Endodermal cell (in vitro differentiated cells): ENCODE measurements at regions not wholly inside any gene's neighbourhood (a gene's known extent, or its start where the extent isn't known, plus 50 kb on each side); places are given as distances from the start of the nearest gene placed in this dataset.
"Not testable (repeated sequence)": the region's sequence is repeated elsewhere in the genome, so short reads cannot be mapped to it uniquely, and the experiment has no call there.

ENCODE experiments used
- DNase-seq: peaks from one replicate; pipeline ENCODE4 v3.0.0-alpha.2; 2017
- H3K27ac ChIP-seq: 2 replicates; pipeline ENCODE4 v1.5.1; 2013; ENCODE audit warnings: mild to moderate bottlenecking, low read depth, low read length, moderate library complexity
- H3K27me3 ChIP-seq: 2 replicates; pipeline ENCODE4 v1.6.1; 2013; ENCODE audit warnings: mild to moderate bottlenecking, low read length, moderate library complexity; ENCODE audit not compliant: insufficient read depth, control insufficient read depth, poor library complexity, severe bottlenecking
- H3K36me3 ChIP-seq: 2 replicates; pipeline ENCODE4 v1.7.0; 2013; ENCODE audit warnings: mild to moderate bottlenecking, low read length, moderate library complexity; ENCODE audit not compliant: control insufficient read depth, insufficient read depth
- H3K4me1 ChIP-seq: one replicate; pipeline ENCODE4 v1.7.0; 2013; ENCODE audit warnings: low read length; ENCODE audit not compliant: control insufficient read depth, insufficient read depth
- H3K4me3 ChIP-seq: 2 replicates; pipeline ENCODE4 v1.5.1; 2013; ENCODE audit warnings: mild to moderate bottlenecking, low read length, moderate library complexity
- H3K9ac ChIP-seq: 2 replicates; pipeline ENCODE4 v1.6.1; 2013; ENCODE audit warnings: mild to moderate bottlenecking, low read length, moderate library complexity; ENCODE audit not compliant: poor library complexity, severe bottlenecking; ENCODE audit errors: extremely low read depth
- H3K9me3 ChIP-seq: 2 replicates; pipeline ENCODE4 v1.6.1; 2013; ENCODE audit warnings: mild to moderate bottlenecking, low read length, moderate library complexity; ENCODE audit not compliant: control insufficient read depth
- H3K27ac Mint-ChIP-seq: 2 replicates; pipeline ENCODE4 v1.8.0; 2020; ENCODE audit warnings: mixed read lengths
- H3K27me3 Mint-ChIP-seq: 2 replicates; pipeline ENCODE4 v1.8.0; 2021; ENCODE audit warnings: mild to moderate bottlenecking, mixed read lengths; ENCODE audit not compliant: insufficient read depth
- H3K36me3 Mint-ChIP-seq: 2 replicates; pipeline ENCODE4 v1.8.0; 2020; ENCODE audit warnings: low read depth, mixed read lengths
- H3K4me1 Mint-ChIP-seq: 2 replicates; pipeline ENCODE4 v1.8.0; 2020; ENCODE audit warnings: mixed read lengths
- H3K4me3 Mint-ChIP-seq: 2 replicates; pipeline ENCODE4 v1.8.0; 2020; ENCODE audit warnings: mild to moderate bottlenecking, moderate library complexity, mixed read lengths
- H3K9me3 Mint-ChIP-seq: 2 replicates; pipeline ENCODE4 v1.8.0; 2020; ENCODE audit warnings: mild to moderate bottlenecking, mixed read lengths
- CTCF ChIP-seq: fragments of 200-600 bp; sonication (generic); conservative IDR thresholded peaks from 2 replicates; pipeline ENCODE4 v1.5.0; 2021; ENCODE audit warnings: antibody characterized with exemption, mild to moderate bottlenecking
- WGBS, 2 experiments: methylation state at CpG; one replicate each; pipeline versions ENCODE4 v1.1.5 to v1.1.7; 2013; ENCODE audit warnings: missing lambda C conversion rate in 2 of 2, mixed read lengths in 1 of 2; ENCODE audit not compliant: insufficient coverage in 1 of 2, insufficient read length in 1 of 2; 5-methylcytosine and 5-hydroxymethylcytosine counted together

DNA sequence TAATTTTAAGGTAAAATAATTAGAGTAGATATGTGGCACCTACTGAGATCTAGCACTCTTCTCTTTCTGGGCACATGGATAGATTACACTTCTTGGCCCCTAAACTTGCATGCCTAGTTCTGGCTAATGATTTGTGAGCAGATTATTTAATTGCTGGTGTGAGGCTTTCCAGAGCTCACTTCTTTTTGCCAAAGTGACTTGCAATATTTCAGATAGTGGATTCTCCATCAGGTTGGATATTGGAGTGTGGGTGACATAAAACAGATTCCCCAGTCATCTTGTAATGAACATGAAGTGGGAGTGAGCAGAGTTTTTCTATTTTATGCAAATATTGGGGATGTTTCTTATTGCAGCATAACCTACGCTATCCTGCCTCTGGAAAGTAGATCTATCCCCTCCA lies 247.9 kb downstream of the KLF5 start:
- H3K9ac ChIP-seq = no peak overlapping the region
- H3K27me3 Mint-ChIP-seq = no peaks in the 10 kb centered on the region
- H3K9me3 Mint-ChIP-seq = peaks cover 5% of the 10 kb centered on the region
- no peaks in the 10 kb centered on the region for H3K27me3 ChIP-seq
- no peak overlapping the region for H3K4me3 ChIP-seq
- WGBS, 2 experiments = 100% methylated on average over 1 of the region's 1 CpG; no CpG with 5 or more reads in 1 of the 2 experiments
- H3K4me3 Mint-ChIP-seq = no peak overlapping the region
- H3K27ac ChIP-seq = no peak overlapping the region
- no peaks in the 10 kb centered on the region for H3K9me3 ChIP-seq
- H3K36me3 ChIP-seq = no peaks in the 10 kb centered on the region
- no peaks in the 10 kb centered on the region for H3K36me3 Mint-ChIP-seq
- H3K4me1 Mint-ChIP-seq = peaks cover 5% of the 10 kb centered on the region
- TF ChIP-seq CTCF = no peak
- no peaks in the 10 kb centered on the region for H3K4me1 ChIP-seq
- no peak overlapping the region for H3K27ac Mint-ChIP-seq
- no peak for DNase-seq

DNA sequence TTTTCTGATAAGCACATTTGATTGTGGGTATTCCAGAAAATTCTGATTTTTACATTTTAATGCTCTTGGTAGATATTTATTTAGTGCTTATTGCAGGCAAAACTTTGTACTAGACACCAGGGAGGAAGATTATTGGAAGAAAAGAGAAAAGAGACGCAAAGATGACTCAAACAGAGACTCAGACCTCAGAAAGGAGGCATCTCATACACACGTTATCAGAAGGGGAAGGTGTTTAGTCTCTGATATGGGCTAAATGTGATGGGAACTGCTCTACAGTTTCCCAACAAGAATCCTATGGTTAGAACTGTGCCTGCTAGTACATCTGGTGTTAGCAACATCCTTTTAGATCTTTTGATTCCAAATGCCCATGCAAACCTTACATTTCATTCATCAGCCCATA lies 245.6 kb downstream of the KLF5 start:
- H3K27ac Mint-ChIP-seq = peak overlapping the region; percentile 18
- Histone ChIP-seq H3K9me3 (no peaks in the 10 kb centered on the region), H3K36me3 (no peaks in the 10 kb centered on the region), H3K4me1 (no peaks in the 10 kb centered on the region), H3K27ac (no peak overlapping the region), H3K4me3 (no peak overlapping the region), H3K27me3 (no peaks in the 10 kb centered on the region), H3K9ac (no peak overlapping the region)
- no peak for TF ChIP-seq CTCF
- peaks cover 5% of the 10 kb centered on the region for H3K9me3 Mint-ChIP-seq
- no peak overlapping the region for H3K4me3 Mint-ChIP-seq
- no peak for DNase-seq
- no peaks in the 10 kb centered on the region for H3K36me3 Mint-ChIP-seq
- H3K27me3 Mint-ChIP-seq = no peaks in the 10 kb centered on the region
- WGBS, 2 experiments = 81 to 88% methylated on average over 2 of the region's 2 CpGs
- peaks cover 5% of the 10 kb centered on the region for H3K4me1 Mint-ChIP-seq

DNA sequence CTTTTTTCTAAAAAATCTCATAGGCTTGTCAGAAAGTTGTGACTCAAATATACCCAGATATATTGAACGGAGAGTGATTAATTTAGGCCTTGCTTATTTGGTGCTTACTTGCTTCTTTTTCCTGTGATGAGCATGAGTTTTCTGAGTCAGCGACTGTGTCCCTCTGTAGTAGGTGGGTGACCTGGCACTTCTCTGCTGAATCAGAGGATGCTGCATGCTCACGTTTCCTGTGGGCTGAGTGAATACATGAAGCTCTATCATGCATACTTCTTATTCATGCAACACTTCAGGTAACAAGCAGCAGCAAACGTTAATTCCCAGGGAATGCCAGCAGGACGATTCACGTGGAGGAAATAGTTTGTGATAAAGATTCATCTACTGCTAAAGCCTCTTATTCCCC lies 245.0 kb downstream of the KLF5 start:
- no peaks in the 10 kb centered on the region for H3K27me3 Mint-ChIP-seq
- H3K4me3 Mint-ChIP-seq = no peak overlapping the region
- 62 to 65% methylated on average over 5 to 6 of the region's 6 CpGs for WGBS, 2 experiments

DNA sequence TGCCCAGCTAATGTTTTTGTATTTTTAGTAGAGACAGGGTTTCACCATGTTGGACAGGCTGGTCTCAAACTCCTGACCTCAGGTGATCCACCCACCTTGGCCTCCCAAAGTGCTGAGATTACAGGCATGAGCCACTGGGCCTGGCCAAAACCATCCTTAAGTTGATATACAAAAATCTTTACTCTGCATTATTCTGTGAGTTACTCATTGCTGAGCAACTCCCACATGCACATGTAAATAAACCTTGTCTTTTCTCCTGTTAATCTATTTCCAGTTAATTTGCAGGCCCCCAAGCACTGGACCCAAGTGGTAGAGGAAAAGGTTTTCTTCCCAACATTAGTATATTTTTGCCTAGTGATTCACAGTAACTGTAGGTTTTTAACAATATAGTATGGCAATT lies 242.8 kb downstream of the KLF5 start:
- not testable (repeated sequence) for H3K9me3 ChIP-seq, H3K27me3 Mint-ChIP-seq, H3K4me3 ChIP-seq, H3K27me3 ChIP-seq, H3K4me3 Mint-ChIP-seq, H3K4me1 Mint-ChIP-seq, H3K4me1 ChIP-seq, H3K9ac ChIP-seq, H3K9me3 Mint-ChIP-seq, H3K36me3 Mint-ChIP-seq, H3K27ac ChIP-seq, H3K27ac Mint-ChIP-seq, H3K36me3 ChIP-seq, DNase-seq

More for the DNA sequence above, 245.0 kb downstream of the KLF5 start:
- Histone ChIP-seq H3K9ac (no peak overlapping the region), H3K9me3 (no peaks in the 10 kb centered on the region), H3K27ac (no peak overlapping the region), H3K27me3 (no peaks in the 10 kb centered on the region), H3K4me1 (no peaks in the 10 kb centered on the region), H3K36me3 (no peaks in the 10 kb centered on the region), H3K4me3 (no peak overlapping the region)
- Mint-ChIP-seq H3K36me3 (no peaks in the 10 kb centered on the region), H3K4me1 (peaks cover 5% of the 10 kb centered on the region), H3K9me3 (peaks cover 5% of the 10 kb centered on the region), H3K27ac (no peak overlapping the region)
- DNase-seq = peak; percentile 53
- TF ChIP-seq CTCF = no peak
